Kasumi-1 (cell line): ENCODE measurements at regions not wholly inside any gene's neighbourhood (a gene's known extent, or its start where the extent isn't known, plus 50 kb on each side); places are given as distances from the start of the nearest gene placed in this dataset.

ENCODE experiments used
- DNase-seq, 2 experiments: peaks; one replicate each; lab custom pipeline; 2025; lab: John Stamatoyannopoulos, UW

DNA sequence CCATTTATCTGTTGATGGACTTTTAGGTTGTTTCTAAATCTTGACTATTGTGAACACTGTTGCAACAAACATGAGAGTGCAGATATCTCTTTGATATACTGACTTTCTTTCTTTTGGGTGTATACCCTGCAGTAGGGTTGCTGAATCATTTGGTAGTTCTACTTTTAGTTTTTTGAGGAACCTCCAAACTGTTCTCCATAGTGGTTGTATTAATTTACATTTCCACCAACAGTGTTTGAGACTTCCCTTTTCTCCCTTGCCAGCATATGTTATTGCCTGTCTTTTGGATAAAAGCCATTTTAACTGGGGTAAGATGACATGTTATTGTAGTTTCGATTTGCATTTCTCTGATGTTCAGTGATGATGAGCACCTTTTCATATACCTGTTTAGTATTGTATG is 330.0 kb downstream of the DDX10 start:
- peak; percentile 82 to 90 for DNase-seq

GRCh38 chr11:108997826-108998225 is 333.0 kb downstream of the DDX10 start:
- DNase-seq = no peak

GRCh38 chr11:109000531-109000930 is 335.7 kb downstream of the DDX10 start:
- DNase-seq = no peak

- no peak for DNase-seq
Observed at GRCh38 chr11:109001585-109001984, 336.7 kb downstream of the DDX10 start.

DNA sequence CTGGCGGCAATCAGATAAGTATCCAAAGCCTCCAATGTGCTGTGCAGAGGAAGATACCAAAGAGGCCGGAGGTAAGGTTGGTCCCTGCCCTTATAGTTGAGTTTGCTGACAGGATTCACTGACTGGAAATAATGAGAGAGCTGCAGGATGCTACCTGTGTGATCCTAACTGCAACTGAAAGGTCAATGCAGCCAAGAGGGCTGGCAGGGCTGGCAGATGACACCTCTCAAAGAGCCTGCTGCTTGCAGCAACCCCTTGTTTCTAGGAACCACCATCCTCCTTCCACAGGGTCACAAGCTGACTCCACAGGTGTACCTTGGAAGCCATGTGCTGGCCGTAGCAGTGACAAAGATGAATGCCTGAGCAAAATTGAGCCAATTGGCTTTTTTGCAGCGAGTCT is 348.1 kb downstream of the DDX10 start:
- DNase-seq = no peak

- DNase-seq = no peak
Observed at GRCh38 chr11:109015283-109015682, 350.4 kb downstream of the DDX10 start.

DNA sequence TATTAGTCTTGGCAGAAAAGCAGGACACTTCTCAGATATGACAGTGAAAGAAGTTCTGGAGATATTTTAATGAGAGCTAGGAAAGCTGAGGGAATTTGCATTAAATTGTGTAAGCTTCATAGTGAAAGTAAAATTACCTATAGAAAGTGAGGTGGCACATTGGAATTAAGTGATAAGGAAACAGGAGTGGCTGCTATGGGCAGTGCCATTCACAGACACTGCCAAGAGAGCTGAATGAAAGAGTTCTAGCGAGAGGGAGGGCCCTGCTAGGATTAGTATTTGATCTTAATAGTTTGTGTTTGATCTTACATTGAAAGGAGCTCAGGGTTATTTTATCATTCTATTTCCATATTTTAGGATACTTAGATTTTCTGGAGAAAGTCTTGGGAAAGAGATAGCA is 351.9 kb downstream of the DDX10 start:
- no peak for DNase-seq

GRCh38 chr11:109017489-109017888 is 352.6 kb downstream of the DDX10 start:
- DNase-seq = no peak

DNA sequence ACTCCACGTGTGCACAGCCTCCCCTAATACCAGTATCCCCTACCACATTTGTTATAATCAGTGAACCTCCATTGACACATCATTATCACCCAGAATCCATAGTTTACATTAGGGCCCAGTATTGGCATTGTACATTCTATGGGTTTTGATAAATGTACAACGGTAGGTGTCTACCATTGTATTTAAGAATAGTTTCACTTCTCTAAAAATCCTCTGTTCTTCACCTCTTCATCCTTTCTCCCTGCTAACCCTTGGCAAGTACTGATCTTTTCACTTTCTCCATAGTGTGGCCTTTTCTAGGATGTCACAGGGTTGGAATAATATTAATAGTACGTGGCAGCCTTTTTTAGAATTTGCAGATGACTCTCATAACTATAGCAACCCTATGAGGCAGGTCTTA is 353.8 kb downstream of the DDX10 start:
- DNase-seq = no peak

- no peak for DNase-seq
Observed at GRCh38 chr11:109019342-109019936, 354.6 kb downstream of the DDX10 start.

DNA sequence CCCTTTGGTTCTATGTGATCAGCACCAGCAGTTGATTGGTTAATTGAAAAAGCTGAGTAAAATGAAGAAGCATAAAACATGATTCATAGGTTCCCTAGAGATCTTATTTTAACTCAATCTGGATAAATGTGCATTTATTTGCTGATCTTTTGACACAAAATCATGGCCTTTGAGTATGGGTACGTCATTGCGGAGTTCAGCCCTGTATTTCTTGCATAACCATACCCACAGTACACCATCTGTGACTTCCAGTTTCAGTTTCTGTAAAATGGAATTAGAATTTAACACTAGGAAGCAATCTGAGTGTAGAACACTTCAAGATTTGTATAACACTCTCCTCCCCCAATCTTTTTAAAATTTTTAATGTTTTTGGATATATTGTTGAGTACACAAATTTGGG is 358.2 kb downstream of the DDX10 start:
- no peak for DNase-seq

GRCh38 chr11:109026891-109027489 is 362.1 kb downstream of the DDX10 start:
- no peak for DNase-seq

DNA sequence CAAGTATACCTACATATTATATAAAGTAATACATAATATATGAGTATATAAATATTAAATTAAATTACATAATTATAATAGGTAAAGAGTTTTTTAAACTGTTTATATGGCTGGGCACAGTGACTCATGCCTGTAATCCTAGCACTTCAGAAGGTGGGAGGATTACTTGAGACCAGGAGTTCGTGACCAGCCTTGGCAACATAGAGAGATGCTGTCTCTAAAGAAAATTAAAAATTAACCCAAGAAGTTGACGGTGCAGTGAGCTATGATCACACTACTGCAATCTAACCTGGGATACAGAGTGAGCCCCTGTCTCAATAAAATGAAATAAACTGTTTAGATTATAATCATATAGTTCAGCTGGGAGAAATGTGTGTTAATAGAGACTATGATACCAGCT is 363.0 kb downstream of the DDX10 start:
- DNase-seq = no peak

- no peak for DNase-seq
Observed at GRCh38 chr11:109029927-109030326, 365.1 kb downstream of the DDX10 start.

DNA sequence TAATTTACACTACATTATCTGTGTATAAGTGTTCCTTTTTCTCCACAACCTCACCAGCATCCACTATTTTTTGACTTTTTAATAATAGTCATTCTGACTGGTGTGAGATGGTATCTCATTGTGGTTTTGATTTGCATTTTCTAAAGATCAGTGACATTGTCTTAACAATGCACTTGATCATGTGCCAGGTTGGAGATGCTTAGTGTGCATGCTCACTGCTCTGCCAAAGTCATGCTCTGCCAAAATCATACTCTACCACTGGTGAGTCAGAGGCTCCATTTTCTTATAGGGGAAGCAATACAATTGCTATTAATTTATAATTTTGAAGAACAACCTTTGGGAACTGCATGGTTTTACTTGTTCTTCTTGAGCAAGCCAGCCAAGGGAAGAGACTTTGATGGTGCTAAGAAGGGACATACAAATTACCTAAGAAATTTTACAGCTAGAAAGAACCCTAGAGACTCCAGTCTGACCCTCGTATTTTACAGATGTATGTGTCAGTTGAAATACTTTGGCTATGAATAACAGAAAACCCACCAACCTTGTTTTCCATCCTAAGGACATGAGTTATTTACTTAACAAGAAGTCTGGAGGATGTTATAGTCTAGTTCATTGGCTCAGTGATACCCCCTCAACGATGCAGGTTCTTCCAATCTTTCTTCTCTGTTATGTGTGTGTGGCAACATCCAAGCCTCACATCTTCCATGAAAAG is 368.9 kb downstream of the DDX10 start:
- no peak for DNase-seq

DNA sequence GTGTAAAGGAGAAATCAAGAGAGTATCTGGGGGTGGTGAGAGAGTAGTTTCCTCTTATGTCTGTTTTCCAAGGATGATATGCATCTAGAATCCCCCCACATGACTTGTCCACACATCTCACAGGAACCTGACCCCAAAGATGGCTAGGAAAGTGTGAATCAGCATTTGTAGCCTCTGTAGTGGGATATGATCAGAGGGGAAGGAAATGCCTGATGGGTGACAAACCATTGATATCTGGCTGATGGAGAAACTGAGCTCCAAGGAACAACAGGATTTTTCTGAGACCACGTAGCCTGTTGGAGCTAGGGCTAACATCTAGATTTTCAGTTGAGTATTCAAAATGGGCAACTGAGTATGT is 369.4 kb downstream of the DDX10 start:
- DNase-seq = no peak

- no peak for DNase-seq
Observed at GRCh38 chr11:109035284-109035683, 370.4 kb downstream of the DDX10 start.

GRCh38 chr11:109036011-109036410 is 371.1 kb downstream of the DDX10 start:
- no peak for DNase-seq

GRCh38 chr11:109037856-109038780 is 373.2 kb downstream of the DDX10 start:
- DNase-seq = no peak

DNA sequence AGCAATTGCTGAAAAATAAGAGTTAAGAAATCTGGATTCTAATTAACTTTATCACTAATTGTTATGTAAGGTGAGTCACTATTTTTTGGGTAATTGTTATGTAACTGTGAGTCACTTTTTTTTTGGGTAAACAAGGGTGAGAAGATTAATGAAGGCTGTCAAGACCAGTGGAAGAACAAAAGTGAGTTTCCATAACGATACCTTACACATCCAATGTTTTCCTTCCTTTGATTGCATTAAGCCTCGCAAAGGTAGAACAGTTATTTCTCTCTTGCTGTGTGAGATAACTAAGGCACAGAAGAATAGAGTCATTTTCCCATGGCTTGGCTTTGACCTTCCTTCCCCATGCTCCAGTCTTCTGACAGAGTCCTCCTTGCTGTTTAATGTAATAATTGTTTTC is 374.7 kb downstream of the DDX10 start:
- DNase-seq = no peak

GRCh38 chr11:109040303-109040702 is 375.4 kb downstream of the DDX10 start:
- DNase-seq = peak; percentile 1 to 3

- no peak for DNase-seq
Observed at GRCh38 chr11:109041876-109042275, 377.0 kb downstream of the DDX10 start.

GRCh38 chr11:109043315-109043714 is 378.4 kb downstream of the DDX10 start:
- DNase-seq = no peak
